ENCODE measurements at regions not wholly inside any gene's neighbourhood (a gene's known extent, or its start where the extent isn't known, plus 50 kb on each side); places are given as distances from the start of the nearest gene placed in this dataset.

DNA sequence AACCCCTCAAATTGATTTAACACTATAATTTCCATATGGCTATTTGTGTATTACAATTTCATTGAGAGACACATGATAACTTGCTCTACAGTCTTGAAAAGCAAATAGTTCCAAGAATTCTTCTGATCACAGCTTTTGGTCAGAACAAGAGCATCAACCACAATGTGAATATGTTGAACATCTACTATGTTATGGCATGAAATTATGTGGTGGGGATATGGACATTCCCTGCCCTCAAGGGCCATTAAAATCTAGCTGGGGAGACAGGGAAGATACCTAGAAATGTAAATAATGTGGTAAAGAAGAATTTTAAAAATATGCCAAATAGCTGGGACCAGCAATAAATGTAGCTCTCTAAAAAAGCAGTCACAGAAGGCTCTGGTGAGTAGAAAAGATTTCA lies 262.2 kb downstream of the FZD1 start:
- TF ChIP-seq, protein P1, sequence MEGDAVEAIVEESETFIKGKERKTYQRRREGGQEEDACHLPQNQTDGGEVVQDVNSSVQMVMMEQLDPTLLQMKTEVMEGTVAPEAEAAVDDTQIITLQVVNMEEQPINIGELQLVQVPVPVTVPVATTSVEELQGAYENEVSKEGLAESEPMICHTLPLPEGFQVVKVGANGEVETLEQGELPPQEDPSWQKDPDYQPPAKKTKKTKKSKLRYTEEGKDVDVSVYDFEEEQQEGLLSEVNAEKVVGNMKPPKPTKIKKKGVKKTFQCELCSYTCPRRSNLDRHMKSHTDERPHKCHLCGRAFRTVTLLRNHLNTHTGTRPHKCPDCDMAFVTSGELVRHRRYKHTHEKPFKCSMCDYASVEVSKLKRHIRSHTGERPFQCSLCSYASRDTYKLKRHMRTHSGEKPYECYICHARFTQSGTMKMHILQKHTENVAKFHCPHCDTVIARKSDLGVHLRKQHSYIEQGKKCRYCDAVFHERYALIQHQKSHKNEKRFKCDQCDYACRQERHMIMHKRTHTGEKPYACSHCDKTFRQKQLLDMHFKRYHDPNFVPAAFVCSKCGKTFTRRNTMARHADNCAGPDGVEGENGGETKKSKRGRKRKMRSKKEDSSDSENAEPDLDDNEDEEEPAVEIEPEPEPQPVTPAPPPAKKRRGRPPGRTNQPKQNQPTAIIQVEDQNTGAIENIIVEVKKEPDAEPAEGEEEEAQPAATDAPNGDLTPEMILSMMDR (IDR thresholded peaks at IDR 0.05) = no peak
- TF ChIP-seq POLR2A (IDR thresholded peaks at IDR 0.05) (no peak), EP300 (IDR thresholded peaks at IDR 0.05) (no peak)

Measured in suprapubic skin (tissue), 3 donors.